ENCODE measurements at regions not wholly inside any gene's neighbourhood (a gene's known extent, or its start where the extent isn't known, plus 50 kb on each side); places are given as distances from the start of the nearest gene placed in this dataset.
A peak's percentile ranks its signal among the peaks of the same experiment; 100 is the strongest.

GRCh38 chr22:49377306-49377705 is 450.4 kb downstream of the BRD1 start:
- no peak for DNase-seq

- no peak for DNase-seq
Measured at GRCh38 chr22:49373801-49374226, 453.9 kb downstream of the BRD1 start.

- DNase-seq = no peak
Measured at GRCh38 chr22:49373289-49373666, 454.4 kb downstream of the BRD1 start.

GRCh38 chr22:49372530-49373288 is 455.0 kb downstream of the BRD1 start:
- no peak for DNase-seq

GRCh38 chr22:49372111-49372529 is 455.6 kb downstream of the BRD1 start:
- no peak for DNase-seq

GRCh38 chr22:49371325-49372110 is 456.2 kb downstream of the BRD1 start:
- no peak for DNase-seq

- peak; percentile 19 for DNase-seq
Measured at GRCh38 chr22:49370627-49371301, 456.9 kb downstream of the BRD1 start.

GRCh38 chr22:49369726-49370626 is 457.7 kb downstream of the BRD1 start:
- no peak for DNase-seq

GRCh38 chr22:49368976-49369725 is 458.5 kb downstream of the BRD1 start:
- DNase-seq = no peak

- DNase-seq = no peak
Measured at GRCh38 chr22:49368221-49368975, 459.3 kb downstream of the BRD1 start.

GRCh38 chr22:49367041-49367697 is 460.5 kb downstream of the BRD1 start:
- DNase-seq = no peak

GRCh38 chr22:49366437-49366836 is 461.2 kb downstream of the BRD1 start:
- no peak for DNase-seq

- peak; percentile 59 for DNase-seq
Measured at GRCh38 chr22:49365910-49366309, 461.8 kb downstream of the BRD1 start.

- DNase-seq = no peak
Measured at GRCh38 chr22:49365191-49365837, 462.4 kb downstream of the BRD1 start.

GRCh38 chr22:49364398-49364797 is 463.3 kb downstream of the BRD1 start:
- no peak for DNase-seq

GRCh38 chr22:49363526-49364230 is 464.0 kb downstream of the BRD1 start:
- no peak for DNase-seq

- DNase-seq = no peak
Measured at GRCh38 chr22:49362211-49362839, 465.3 kb downstream of the BRD1 start.

- DNase-seq = no peak
Measured at GRCh38 chr22:49361164-49361563, 466.5 kb downstream of the BRD1 start.

GRCh38 chr22:49360746-49361145 is 466.9 kb downstream of the BRD1 start:
- DNase-seq = no peak
